AG04450 (cell line): ENCODE measurements at regions not wholly inside any gene's neighbourhood (a gene's known extent, or its start where the extent isn't known, plus 50 kb on each side); places are given as distances from the start of the nearest gene placed in this dataset.

Experiments used
- CTCF ChIA-PET: fragments of 300-600, 350-600 bp; formaldehyde crosslinking; extraction: SDS; loops from one replicate; lab custom pipeline; 2022; ENCODE audit warnings: antibody characterized with exemption, inconsistent platforms; lab: Charles Lee
- POLR2A ChIA-PET: fragments of 350-600 bp; formaldehyde crosslinking; extraction: SDS; loops from one replicate; lab custom pipeline; 2021; ENCODE audit warnings: antibody characterized with exemption, inconsistent platforms; lab: Yijun Ruan, JAX
- DNase-seq: peaks from one replicate; pipeline ENCODE4 v3.0.0-alpha.2; 2011; ENCODE audit warnings: low read depth, low spot score
- H3K27ac ChIP-seq: one replicate; pipeline ENCODE4 v1.5.1; 2012; ENCODE audit warnings: low read depth, low read length, control low read depth
- H3K27me3 ChIP-seq: one replicate; pipeline ENCODE4 v1.6.0; 2012; ENCODE audit warnings: low read length; ENCODE audit not compliant: control insufficient read depth, insufficient read depth
- H3K4me3 ChIP-seq: 2 replicates; pipeline ENCODE4 v1.5.1; 2011; ENCODE audit warnings: mild to moderate bottlenecking, low read depth, low read length, control low read depth
- H3K9me3 ChIP-seq: 2 replicates; pipeline ENCODE4 v1.5.1; 2012; ENCODE audit warnings: low read length; ENCODE audit not compliant: control insufficient read depth, insufficient read depth
- TF ChIP-seq, protein P1 (sequence below): IDR thresholded peaks from 2 replicates; pipeline ENCODE4 v1.5.1; 2011; ENCODE audit warnings: low read depth, low read length, control low read depth, inconsistent platforms

DNA sequence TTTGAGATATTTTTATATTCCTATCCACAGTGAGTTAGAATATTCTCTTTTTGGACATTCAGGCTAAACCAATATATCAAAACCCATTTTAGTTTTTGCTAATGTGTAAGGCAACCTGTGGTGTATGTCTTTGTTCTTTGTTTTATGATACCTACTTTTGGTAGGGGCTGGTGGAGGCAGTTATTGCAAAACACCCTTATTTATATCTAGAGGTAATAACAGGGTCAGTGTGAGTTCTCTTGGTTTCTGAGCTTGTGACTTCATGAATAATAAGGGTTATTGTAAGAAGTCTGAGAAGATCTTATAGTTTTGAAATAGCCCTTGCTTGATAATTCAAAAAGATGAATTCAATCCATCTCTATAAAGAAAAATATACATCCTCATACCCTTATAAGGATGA lies 235.1 kb upstream of the LRIG3 start:
- H3K4me3 ChIP-seq, result no peak overlapping the region
- peaks cover 3% of the 10 kb centered on the region; the same call in 1 of the 2 replicates for H3K9me3 ChIP-seq
- TF ChIP-seq, protein P1, sequence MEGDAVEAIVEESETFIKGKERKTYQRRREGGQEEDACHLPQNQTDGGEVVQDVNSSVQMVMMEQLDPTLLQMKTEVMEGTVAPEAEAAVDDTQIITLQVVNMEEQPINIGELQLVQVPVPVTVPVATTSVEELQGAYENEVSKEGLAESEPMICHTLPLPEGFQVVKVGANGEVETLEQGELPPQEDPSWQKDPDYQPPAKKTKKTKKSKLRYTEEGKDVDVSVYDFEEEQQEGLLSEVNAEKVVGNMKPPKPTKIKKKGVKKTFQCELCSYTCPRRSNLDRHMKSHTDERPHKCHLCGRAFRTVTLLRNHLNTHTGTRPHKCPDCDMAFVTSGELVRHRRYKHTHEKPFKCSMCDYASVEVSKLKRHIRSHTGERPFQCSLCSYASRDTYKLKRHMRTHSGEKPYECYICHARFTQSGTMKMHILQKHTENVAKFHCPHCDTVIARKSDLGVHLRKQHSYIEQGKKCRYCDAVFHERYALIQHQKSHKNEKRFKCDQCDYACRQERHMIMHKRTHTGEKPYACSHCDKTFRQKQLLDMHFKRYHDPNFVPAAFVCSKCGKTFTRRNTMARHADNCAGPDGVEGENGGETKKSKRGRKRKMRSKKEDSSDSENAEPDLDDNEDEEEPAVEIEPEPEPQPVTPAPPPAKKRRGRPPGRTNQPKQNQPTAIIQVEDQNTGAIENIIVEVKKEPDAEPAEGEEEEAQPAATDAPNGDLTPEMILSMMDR, result no peak
- CTCF ChIA-PET, result no interaction called here
- no peak overlapping the region for H3K27ac ChIP-seq
- DNase-seq, result no peak
- no peaks in the 10 kb centered on the region for H3K27me3 ChIP-seq
- POLR2A ChIA-PET, result no interaction called here

DNA sequence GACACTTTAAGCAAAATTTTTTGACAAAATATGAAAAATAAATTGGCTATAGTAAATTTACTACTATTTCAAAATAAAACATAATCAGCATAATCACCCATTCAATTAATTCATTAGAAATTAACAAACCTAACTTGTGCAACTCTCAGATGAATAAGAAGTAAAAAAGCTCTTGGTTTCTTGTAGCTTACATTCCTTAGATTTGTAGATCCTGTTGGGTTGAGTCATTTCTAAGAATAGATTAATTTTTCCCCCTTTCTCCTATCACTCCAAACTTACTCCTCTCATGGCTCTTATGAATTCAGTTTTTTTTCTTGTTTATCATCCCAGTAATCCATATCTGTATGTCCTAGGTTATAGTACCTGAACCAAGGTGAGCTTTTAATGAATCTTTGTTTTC lies 230.9 kb upstream of the LRIG3 start:
- TF ChIP-seq, protein P1, result no peak
- DNase-seq, result no peak
- H3K9me3 ChIP-seq, result peaks cover 3% of the 10 kb centered on the region; the same call in 1 of the 2 replicates
- CTCF ChIA-PET, result interaction anchor here (1.3 to 4.5 kb wide), 11 partner anchors 8 to 804 kb away, joined by 3 to 77 read pairs (median 11); no protein-coding TSS in a partner anchor
- POLR2A ChIA-PET, result no interaction called here
- no peak overlapping the region for H3K27ac ChIP-seq
- no peaks in the 10 kb centered on the region for H3K27me3 ChIP-seq
- H3K4me3 ChIP-seq, result no peak overlapping the region

DNA sequence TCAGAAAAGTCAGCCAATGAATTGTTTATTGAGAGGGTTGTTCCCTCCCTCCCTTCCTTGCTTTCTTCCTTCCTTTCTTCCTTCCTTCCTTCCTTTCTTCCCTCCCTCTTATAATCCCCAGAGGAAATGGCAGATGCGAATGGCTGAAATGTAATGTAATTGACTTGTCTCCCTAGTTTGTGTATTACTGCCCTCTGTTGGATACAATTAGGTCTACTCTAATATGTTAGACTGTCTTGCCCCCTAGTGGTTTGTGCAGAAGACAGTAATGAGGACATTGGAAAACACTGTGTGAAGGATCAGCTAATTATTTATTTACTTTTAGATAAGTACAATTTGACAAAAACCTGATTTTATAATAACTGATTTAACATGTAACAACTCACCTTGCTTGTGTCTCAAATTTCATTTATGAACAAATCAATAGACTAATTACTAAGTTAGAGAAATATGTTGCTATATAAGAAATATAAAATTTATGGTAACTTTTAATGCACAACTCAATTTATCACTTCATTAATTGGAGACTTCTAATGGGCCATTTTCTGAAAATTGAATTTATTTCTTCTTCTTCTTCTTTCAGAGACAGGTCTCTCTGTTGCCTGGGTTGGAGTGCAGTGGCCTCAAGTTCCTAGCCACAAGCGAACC lies 229.8 kb upstream of the LRIG3 start:
- Histone ChIP-seq H3K27ac (no peak overlapping the region), H3K27me3 (no peaks in the 10 kb centered on the region), H3K9me3 (peaks cover 3% of the 10 kb centered on the region; the same call in 1 of the 2 replicates), H3K4me3 (no peak overlapping the region)
- CTCF ChIA-PET, result interaction anchor here (0.6 to 4.5 kb wide), 32 partner anchors 9 to 1167 kb away, joined by 3 to 77 read pairs (median 4); no protein-coding TSS in a partner anchor
- POLR2A ChIA-PET, result no interaction called here
- peak; percentile 43 for DNase-seq
- TF ChIP-seq, protein P1, result peak; percentile 94

DNA sequence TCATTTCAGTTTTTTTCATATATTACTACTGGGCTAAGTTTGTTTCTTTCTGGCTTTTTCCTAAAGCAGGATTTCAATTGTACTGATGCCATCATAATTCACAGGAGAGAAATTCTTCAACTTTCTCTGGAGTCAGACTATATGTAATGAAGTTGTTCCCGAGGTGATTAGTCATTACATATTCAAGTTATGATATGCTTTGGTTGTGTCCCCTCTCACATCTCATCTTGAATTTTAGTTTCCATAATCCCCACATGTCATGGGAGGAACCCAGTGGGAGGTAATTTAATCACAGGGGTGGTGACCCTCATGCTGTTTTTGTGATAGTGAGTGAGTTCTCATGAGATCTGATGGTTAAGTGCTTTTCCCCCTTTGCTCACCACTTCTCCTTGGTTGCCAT lies 227.5 kb upstream of the LRIG3 start:
- H3K4me3 ChIP-seq, result no peak overlapping the region
- no peaks in the 10 kb centered on the region for H3K9me3 ChIP-seq
- CTCF ChIA-PET, result no interaction called here

More for the DNA sequence above, 227.5 kb upstream of the LRIG3 start:
- H3K27me3 ChIP-seq, result no peaks in the 10 kb centered on the region
- no peak overlapping the region for H3K27ac ChIP-seq
- TF ChIP-seq, protein P1, result no peak
- DNase-seq, result no peak
- POLR2A ChIA-PET, result no interaction called here
